Panc1 (cell line): ENCODE measurements at regions not wholly inside any gene's neighbourhood (a gene's known extent, or its start where the extent isn't known, plus 50 kb on each side); places are given as distances from the start of the nearest gene placed in this dataset.

Experiments used
- ATAC-seq: fragments of 200-7000 bp; cut with Tn5 transposase; 2 replicates; pipeline ENCODE4 v1.9.1; 2020; ENCODE audit warnings: mild to moderate bottlenecking, moderate library complexity
- BruUV-seq: library from RNA; stranded (reverse); fragments of 400-500 nt; replicated peaks from 2 replicates; lab custom pipeline; 2021; lab: Mats Ljungman, UMichigan
- CTCF ChIA-PET: fragments of 300-600 bp; sonication (Branson Sonifier 250); formaldehyde crosslinking; loops from one replicate; lab custom pipeline; 2022; ENCODE audit warnings: antibody characterized with exemption; lab: Charles Lee
- POLR2A ChIA-PET: fragments of 300-600 bp; sonication (Branson Sonifier 250); formaldehyde crosslinking; loops from one replicate; lab custom pipeline; 2022; ENCODE audit warnings: antibody characterized with exemption; lab: Charles Lee
- DNase-seq: peaks from one replicate; pipeline ENCODE4 v3.0.0-alpha.2; 2010; ENCODE audit warnings: low read depth, low spot score
- H3K27ac ChIP-seq: 2 replicates; pipeline ENCODE4 v1.5.1; 2011; ENCODE audit warnings: mild to moderate bottlenecking, low read length, inconsistent platforms
- H3K27me3 ChIP-seq: fragments of 200-500 bp; sonication (Bioruptor generic); 2 replicates; pipeline ENCODE4 v1.6.0; 2014; ENCODE audit warnings: low read length, inconsistent platforms; ENCODE audit not compliant: control insufficient read depth, insufficient read depth
- H3K36me3 ChIP-seq: fragments of 200-500 bp; sonication (Bioruptor generic); 2 replicates; pipeline ENCODE4 v1.5.1; 2014; ENCODE audit warnings: inconsistent platforms, mild to moderate bottlenecking, low read length, moderate library complexity; ENCODE audit not compliant: control insufficient read depth, insufficient read depth
- H3K4me1 ChIP-seq: 2 replicates; pipeline ENCODE4 v1.5.1; 2011; ENCODE audit warnings: inconsistent platforms, mild to moderate bottlenecking, low read length, moderate library complexity; ENCODE audit not compliant: control insufficient read depth, insufficient read depth
- H3K4me3 ChIP-seq, 2 experiments: 2 replicates each; pipeline ENCODE4 v1.5.1; 2011 to 2012; ENCODE audit warnings: low read depth in 2 of 2, low read length in 2 of 2, mild to moderate bottlenecking in 2 of 2, inconsistent platforms in 1 of 2, moderate library complexity in 1 of 2
- H3K9me3 ChIP-seq: fragments of 200-500 bp; sonication (Bioruptor generic); 2 replicates; pipeline ENCODE4 v1.5.1; 2014; ENCODE audit warnings: low read depth, mild to moderate bottlenecking, inconsistent platforms, low read length, moderate library complexity; ENCODE audit not compliant: control insufficient read depth, insufficient read depth
- POLR2AphosphoS5 ChIP-seq: IDR thresholded peaks from 2 replicates; pipeline ENCODE4 v1.6.1; 2012; ENCODE audit warnings: mild to moderate bottlenecking, low read depth, low read length, moderate library complexity
- SIN3A ChIP-seq: IDR thresholded peaks from 2 replicates; pipeline ENCODE4 v1.6.1; 2012; ENCODE audit warnings: low read depth, mild to moderate bottlenecking, low read length, moderate library complexity, borderline replicate concordance; ENCODE audit not compliant: insufficient read depth
- TCF7L2 ChIP-seq: IDR thresholded peaks from 2 replicates; pipeline ENCODE4 v1.6.1; 2011; ENCODE audit warnings: mild to moderate bottlenecking, low read depth, low read length, inconsistent platforms
- in situ Hi-C: cut with HindIII; loops from 2 replicates; pipeline ENCODE4 v1.10.0; 2016; ENCODE audit warnings: low sequenced_read_pairs, low pct_unique_long_range_greater_than_20kb
- intact Hi-C: fragments of 100-400 bp; cut with micrococcal nuclease; formaldehyde crosslinking; loops from one replicate; pipeline ENCODE4 v1.10.0; 2022; ENCODE audit not compliant: unreplicated experiment
- TF ChIP-seq, protein P1 (sequence below), 2 experiments: IDR thresholded peaks; 2 replicates each; pipeline ENCODE4 v1.6.1; 2011 to 2012; ENCODE audit warnings: low read depth in 2 of 2, control low read depth in 1 of 2, low read length in 1 of 2, mild to moderate bottlenecking in 1 of 2, moderate library complexity in 1 of 2; ENCODE audit not compliant: insufficient read depth in 1 of 2
- TF ChIP-seq, protein P2 (sequence below): fragments of 450-650 bp; IDR thresholded peaks from 2 replicates; pipeline ENCODE4 v1.5.1; 2017; ENCODE audit warnings: mild to moderate bottlenecking

DNA sequence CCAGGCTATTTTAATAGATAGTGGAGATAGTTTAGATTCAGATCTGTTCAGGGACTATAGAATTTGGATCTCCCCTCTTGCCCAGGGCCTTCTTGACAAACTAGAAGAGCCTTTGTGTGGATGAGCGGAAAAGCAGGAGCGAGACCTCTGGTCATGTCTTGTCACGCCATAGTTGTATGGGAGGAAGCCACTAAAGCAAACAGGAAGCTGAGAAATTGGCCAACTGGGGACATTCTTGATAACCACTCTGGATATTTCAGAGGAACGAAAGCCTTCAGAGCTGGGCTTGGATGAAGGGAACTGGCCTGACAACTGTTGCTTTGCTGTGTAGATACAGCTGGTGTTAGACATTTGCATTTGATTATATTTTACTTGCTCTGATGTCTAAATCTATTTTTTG, 54.1 kb upstream of the EXOC2 start:
- TF ChIP-seq TCF7L2 (no peak), POLR2AphosphoS5 (no peak), SIN3A (no peak)
- TF ChIP-seq, protein P1, sequence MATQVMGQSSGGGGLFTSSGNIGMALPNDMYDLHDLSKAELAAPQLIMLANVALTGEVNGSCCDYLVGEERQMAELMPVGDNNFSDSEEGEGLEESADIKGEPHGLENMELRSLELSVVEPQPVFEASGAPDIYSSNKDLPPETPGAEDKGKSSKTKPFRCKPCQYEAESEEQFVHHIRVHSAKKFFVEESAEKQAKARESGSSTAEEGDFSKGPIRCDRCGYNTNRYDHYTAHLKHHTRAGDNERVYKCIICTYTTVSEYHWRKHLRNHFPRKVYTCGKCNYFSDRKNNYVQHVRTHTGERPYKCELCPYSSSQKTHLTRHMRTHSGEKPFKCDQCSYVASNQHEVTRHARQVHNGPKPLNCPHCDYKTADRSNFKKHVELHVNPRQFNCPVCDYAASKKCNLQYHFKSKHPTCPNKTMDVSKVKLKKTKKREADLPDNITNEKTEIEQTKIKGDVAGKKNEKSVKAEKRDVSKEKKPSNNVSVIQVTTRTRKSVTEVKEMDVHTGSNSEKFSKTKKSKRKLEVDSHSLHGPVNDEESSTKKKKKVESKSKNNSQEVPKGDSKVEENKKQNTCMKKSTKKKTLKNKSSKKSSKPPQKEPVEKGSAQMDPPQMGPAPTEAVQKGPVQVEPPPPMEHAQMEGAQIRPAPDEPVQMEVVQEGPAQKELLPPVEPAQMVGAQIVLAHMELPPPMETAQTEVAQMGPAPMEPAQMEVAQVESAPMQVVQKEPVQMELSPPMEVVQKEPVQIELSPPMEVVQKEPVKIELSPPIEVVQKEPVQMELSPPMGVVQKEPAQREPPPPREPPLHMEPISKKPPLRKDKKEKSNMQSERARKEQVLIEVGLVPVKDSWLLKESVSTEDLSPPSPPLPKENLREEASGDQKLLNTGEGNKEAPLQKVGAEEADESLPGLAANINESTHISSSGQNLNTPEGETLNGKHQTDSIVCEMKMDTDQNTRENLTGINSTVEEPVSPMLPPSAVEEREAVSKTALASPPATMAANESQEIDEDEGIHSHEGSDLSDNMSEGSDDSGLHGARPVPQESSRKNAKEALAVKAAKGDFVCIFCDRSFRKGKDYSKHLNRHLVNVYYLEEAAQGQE (IDR thresholded peaks at IDR 0.05; ENCODE audit: insufficient read depth in 1 of 2, low read depth in 2 of 2, low read length in 1 of 2), result no peak
- TF ChIP-seq, protein P2, sequence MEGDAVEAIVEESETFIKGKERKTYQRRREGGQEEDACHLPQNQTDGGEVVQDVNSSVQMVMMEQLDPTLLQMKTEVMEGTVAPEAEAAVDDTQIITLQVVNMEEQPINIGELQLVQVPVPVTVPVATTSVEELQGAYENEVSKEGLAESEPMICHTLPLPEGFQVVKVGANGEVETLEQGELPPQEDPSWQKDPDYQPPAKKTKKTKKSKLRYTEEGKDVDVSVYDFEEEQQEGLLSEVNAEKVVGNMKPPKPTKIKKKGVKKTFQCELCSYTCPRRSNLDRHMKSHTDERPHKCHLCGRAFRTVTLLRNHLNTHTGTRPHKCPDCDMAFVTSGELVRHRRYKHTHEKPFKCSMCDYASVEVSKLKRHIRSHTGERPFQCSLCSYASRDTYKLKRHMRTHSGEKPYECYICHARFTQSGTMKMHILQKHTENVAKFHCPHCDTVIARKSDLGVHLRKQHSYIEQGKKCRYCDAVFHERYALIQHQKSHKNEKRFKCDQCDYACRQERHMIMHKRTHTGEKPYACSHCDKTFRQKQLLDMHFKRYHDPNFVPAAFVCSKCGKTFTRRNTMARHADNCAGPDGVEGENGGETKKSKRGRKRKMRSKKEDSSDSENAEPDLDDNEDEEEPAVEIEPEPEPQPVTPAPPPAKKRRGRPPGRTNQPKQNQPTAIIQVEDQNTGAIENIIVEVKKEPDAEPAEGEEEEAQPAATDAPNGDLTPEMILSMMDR, result no peak
- H3K36me3 ChIP-seq, result no peaks in the 10 kb centered on the region
- no peaks in the 10 kb centered on the region for H3K4me1 ChIP-seq
- ChIA-PET POLR2A (no interaction called here), CTCF (no interaction called here)
- in situ Hi-C loops (no loop called here), intact Hi-C loops (no loop called here)
- ATAC-seq (no peak), DNase-seq (no peak)
- H3K4me3 ChIP-seq, result no peak overlapping the region
- no TSS peak for BruUV-seq
- H3K27me3 ChIP-seq, result no peaks in the 10 kb centered on the region
- no peak overlapping the region for H3K27ac ChIP-seq
- H3K9me3 ChIP-seq, result no peaks in the 10 kb centered on the region; the same call in 1 of the 2 replicates

DNA sequence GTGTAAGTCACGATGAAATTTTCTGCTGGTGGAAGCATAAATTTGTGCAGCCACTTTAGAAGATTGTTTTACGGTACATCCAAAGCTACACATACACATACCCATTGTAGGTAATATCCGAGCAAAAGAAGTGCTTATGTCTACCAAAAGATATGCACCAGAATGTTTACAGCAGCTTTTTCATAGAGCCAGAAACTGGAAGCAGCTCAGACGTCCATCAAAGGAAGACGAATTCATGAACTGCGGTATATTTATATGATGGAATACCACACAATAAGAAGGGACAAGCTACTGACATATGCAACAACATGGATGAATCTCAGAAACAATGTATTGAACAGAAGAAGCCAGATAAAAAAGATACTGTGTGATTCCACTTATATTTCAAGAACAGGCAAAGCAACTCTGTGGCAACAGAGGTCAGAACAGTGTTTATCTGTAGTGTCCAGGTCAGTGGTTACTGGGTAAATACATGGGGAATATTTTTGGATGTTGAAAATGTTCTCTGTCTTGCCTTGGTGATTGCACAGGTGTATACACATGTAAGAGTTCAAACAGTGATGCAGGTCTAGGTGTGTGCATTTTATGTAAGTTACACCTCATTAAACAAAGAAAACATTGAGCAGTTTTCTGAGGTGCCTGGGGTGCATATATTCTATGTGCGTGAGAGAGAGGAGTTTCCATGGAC, 51.9 kb upstream of the EXOC2 start:
- H3K27me3 ChIP-seq, result no peaks in the 10 kb centered on the region
- TF ChIP-seq TCF7L2 (no peak), POLR2AphosphoS5 (no peak), SIN3A (no peak)
- TF ChIP-seq, protein P2, result no peak
- TF ChIP-seq, protein P1 (IDR thresholded peaks at IDR 0.05; ENCODE audit: insufficient read depth in 1 of 2, low read depth in 2 of 2, low read length in 1 of 2), result no peak
- H3K9me3 ChIP-seq, result no peaks in the 10 kb centered on the region
- intact Hi-C loops (no loop called here), in situ Hi-C loops (no loop called here)
- H3K4me3 ChIP-seq, result no peak overlapping the region
- H3K4me1 ChIP-seq, result no peaks in the 10 kb centered on the region
- POLR2A ChIA-PET, result no interaction called here
- BruUV-seq, result no TSS peak
- H3K36me3 ChIP-seq, result no peaks in the 10 kb centered on the region
- CTCF ChIA-PET, result no interaction called here
- no peak overlapping the region for H3K27ac ChIP-seq
- DNase-seq, result no peak
- ATAC-seq, result no peak
